HuH-7 (cell line): ENCODE measurements at regions not wholly inside any gene's neighbourhood (a gene's known extent, or its start where the extent isn't known, plus 50 kb on each side); places are given as distances from the start of the nearest gene placed in this dataset.

ENCODE experiments used
- DNase-seq: peaks from one replicate; pipeline ENCODE4 v3.0.0; 2011; ENCODE audit warnings: low spot score

DNA sequence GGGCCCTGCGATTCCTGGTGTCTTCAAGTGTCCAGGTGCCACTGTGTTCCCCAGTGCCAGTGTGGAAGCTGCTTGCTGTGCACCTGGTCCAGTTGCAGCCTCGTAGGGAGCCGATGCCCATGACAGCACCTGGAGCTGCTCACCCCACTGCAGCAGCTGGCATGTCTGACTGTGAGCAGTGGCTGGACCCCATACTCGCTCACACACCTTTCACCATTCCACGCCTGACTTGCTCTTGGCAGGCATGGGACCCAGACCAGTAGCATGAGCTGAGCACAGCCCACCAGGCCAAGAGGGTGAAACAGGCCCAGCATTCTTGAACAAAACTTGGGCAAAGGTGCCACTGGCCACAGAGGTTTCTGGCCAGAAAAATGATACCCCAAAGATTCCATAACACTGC is 124.5 kb upstream of the THY1 start:
- no peak for DNase-seq

DNA sequence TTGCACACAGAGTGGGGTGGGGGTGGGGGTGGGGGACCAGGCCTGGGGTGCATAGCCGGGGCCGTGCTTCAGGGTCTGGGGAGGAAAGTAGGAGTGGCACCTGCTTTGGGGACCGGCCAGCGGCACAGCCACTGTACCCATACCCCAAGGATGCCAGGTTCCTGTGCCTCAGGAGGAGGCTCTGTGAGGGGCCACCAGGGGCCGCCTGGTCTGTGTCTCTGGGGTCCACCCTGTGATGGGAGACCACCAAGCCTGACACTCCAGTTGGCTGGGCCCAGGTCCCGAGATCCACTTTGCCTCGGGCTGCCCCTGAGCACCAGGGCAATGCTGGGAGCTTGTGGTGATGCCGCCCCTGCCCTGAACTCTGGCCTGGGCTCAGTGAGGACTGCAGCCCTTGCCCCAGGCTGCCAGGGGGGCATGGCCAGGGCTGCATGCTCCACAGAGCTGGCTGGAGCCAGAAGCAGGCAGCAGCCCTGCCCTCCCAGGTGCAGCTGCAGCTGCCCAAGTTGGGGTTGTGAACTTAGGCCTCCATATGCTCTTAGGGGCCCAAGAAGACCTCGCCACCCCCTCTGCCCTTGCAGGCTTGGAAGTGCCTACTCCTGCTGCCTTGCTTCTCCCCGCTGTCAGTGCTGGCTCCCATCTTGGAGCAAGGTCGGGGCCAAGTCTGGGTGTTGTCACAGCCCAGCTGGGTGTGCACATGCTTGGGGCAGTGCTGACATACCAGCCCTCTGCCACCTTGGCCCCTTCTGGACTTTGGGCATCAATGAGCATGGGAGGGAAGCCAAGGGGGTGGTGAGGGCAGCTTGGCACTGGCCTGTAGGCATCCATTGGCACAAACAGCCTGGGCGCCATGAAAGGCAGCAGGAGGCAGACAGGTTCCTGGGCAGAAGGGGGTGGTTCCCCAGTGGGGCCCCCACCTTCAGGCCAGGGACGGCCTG is 123.3 kb upstream of the THY1 start:
- DNase-seq = no peak

DNA sequence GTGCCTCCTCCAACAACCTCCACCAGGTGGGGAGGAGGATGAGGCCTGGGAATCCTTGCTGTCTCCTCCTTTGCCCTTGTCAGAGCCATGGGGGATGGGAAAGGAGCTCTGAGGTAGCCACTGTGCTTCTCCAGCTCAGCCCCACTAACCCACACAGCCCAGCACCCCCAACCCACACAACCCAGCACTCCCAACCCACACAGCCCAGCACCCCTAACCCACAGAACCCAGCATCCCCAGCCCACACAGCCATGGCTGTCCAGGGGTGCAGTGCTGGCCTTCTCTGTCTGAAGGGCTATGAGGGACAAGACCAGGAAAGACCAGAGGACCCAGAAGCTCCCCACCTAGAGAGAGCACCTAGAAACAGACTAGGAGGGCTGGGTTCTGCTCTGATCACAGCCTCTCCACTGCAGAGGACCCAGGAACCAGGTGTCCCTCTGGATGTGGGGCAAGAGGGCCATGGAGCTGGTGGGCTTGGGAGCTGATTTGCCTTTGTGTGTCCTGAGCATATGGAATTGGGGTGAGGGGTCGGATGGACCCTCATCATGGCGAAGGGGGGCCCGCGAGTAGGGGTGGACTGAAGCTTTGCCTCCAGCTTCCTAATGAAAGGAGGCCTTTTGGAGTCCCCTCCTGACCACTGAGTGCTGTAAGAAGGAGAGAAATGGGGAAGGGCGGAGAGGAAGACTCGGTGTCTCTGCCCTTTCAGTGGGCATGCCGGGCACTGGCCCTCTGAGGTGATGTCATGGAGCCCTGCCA is 117.6 kb upstream of the THY1 start:
- no peak for DNase-seq

DNA sequence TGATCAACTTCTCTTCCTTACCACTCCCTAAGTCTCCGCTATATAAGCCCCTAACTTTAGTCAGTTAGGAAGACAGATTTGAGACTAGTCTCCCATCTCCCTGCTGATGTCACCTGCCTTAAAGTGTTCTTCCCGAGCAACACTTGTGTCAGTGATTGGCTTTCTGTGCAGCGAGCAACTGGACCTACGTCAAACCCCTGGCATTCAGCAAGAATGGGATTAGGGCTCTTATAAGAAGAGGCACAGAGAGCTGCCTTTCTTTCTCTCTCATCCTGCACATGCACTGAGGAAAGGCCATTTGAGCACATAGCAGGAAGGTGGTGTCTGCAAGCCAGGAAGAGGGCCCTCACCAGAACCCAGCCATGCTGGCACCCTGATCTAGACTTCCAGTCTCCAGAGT is 116.6 kb upstream of the THY1 start:
- DNase-seq = no peak

DNA sequence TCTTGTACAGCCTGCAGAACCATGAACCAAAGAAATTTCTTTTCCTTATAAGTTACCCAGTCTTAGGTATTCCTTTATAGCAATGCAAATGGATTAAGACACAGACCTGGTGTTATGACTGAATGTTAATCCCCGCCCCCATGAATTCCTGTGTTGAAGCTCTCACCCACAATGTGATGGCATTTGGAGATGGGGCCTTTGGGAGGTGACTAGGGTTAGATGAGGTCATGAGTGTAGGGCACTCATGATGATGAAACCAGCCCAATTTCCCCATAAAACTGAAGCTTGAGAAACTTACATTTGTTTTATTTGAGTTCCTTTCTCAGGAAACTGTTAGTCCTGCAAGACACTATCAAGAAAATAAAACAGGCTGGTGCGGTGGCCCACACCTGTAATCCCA is 115.8 kb upstream of the THY1 start:
- DNase-seq = no peak

DNA sequence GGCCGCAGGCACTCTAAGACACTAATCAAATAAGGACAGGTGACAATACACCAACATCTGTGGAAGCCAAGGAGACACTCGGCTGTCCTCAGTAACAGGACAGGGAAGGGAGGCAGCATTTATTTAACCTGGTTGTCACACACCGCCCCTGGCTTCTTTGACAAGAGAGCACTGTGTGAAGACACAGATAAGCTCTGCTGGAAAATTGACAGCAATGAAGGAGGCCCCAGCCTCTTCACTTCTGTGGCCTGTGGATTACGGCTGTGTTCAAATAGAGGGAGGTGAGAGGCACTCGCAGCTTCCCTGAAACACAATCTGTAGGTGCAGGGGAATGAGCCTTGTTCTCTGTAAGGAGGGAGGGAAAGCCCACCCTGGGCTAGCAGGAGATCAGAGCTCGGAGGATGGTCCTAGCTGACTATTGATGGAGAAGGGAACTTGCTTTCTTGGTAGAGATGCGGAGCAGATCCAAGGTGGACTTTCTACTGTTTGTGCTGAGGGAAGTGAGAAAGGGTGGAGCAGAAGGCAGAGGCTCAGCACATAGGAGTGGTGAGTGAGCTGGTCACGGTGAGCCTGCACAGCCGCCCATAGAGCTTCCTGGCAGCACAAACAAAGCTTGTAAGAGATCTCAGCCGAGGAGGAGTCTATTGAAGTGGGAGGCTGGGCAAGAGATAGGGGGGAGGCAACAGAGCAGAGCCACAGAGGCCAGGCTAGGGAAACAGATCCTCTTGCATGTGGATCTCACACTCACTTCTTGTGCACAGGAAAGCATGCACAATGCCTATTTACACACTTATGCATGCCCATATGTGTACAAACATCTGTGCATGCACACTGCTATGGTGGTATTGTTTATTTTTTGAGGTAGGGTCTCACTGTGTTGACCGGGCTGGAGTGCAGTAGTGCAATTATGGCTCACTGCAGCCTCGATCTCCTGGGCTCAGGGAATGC is 114.6 kb upstream of the THY1 start:
- DNase-seq = no peak

DNA sequence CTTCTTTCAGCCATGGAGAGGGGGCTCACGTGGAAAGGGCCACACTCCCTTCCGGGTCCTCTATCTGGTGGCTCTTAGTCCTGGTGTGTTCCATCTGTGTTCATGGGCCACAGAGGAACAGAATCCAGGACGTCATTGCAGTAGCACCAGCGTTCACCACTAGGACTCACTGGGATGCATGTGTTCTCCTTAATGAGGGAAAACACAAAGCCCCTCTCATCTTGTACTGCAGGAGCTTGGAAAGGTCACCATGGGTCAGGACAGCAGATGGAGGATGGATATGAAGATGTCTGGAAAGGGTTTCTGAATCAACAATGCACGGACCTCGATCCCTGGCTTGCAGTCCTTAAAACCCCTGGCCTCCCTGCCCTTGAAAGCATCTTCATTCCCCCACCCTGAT is 113.8 kb upstream of the THY1 start:
- DNase-seq = no peak

DNA sequence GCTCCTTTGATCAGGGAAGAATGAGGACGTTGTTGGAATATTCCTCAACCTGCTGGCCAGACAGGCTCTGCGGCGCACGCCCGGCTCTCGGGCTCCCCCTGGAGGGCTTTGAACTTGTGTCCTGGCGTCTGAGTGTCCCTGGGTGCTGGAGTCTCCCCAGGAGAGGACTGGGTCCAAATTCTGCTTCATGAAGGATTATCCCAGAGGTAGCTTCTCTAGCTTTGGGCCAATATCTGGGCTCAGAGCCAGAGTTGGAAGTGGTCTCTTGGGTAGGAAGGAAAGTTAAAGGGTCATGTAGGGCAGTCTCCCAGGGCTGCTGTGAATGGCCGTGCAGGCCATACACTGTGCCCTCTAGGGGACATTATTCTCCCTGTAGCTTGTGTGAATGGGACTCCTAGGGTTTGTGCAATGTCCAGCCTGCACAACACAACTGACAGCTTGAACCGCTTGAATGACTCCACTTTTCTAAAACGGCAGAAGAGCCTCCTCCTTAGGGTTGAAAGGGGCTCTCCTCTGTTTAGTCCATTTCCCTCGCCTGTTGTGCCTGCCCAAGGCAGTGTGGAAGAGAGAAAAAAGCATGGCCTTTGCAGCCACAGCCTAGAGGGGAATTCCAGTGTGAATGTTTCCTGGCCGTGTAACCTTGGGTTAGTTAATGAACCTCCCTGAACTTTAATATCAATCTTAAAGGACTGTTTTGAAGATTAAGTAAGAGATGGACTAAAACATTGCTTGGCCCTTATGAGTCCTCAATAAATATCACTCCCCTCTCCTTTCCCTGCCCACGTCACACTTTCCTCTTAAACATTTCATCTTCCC is 111.2 kb upstream of the THY1 start:
- peak; percentile 81 for DNase-seq

DNA sequence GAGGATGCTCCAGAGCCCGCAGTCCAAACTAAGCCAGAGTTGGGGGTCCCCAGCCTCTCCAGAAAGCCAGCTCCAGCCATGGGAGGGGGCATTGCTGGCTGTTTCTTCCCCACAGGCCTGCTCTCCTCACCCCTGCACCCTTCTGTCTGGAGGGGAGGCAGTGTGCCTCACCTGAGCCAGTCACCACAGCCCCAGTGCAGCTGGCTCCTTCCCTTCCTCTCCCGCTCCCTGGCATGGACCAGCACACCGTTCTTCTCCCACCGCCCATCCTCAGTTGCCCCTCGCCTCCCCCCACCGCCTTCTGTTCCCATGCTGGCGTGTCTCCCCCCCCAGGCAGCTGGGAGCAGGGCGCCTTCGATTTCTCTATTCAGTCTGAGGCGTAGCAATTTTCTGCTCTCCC is 110.5 kb upstream of the THY1 start:
- no peak for DNase-seq

DNA sequence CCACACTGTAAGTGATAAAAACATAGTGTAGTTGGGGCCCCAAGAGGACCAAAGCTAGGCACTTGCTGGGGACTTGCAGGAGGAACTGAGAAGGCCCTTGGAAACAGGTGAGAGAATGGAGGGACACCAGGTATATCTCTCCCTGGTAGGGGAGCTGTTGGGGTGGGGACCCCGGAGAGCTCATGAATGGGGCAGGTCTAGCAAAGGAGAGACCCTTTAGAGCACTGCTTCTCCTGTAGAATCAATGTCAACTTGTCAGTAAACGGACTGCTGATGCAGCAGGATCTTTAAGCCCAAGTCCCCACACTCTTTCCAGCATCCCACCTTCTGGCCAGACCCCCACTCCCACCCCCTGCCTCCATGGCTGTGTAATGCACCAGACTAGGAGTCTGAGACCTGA is 109.6 kb upstream of the THY1 start:
- no peak for DNase-seq

DNA sequence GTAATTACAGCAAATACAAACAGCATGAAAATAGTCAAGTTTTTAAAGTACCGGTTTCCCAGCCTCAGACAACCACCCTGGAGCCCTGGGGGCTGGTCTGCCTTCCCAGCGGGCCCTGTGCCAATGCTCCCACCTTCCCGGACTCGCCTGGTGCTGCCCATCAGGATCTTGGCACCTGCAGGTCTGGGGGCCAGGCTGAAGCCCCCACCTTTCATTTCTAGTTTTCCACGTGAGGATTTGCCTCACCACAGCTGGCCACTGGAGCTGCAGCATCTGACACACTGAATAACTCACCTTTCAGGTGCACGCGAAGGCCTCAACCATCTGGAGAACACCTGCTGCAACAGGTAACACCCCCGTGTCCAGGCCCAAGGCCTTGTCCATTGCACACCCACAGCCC is 108.7 kb upstream of the THY1 start:
- no peak for DNase-seq

DNA sequence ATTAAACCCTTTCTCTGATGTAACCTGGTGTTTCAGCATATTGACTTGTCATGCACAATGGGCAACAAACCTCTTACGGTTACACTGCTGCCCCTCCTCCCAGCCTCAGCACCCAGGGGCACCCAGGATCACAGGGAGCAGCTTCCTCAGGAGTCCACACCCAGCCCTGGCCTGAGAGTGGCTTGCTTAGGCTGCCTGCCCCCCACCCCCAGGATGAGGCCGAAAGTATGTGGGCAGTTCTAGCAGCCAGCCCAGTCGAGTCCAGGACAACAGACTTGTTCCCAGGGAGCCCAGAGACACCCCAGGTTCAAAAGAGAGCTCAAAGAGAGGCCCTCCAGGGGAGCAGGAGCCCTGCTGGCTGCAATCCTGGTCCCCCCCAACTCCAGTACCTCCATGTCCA is 108.1 kb upstream of the THY1 start:
- DNase-seq = no peak

DNA sequence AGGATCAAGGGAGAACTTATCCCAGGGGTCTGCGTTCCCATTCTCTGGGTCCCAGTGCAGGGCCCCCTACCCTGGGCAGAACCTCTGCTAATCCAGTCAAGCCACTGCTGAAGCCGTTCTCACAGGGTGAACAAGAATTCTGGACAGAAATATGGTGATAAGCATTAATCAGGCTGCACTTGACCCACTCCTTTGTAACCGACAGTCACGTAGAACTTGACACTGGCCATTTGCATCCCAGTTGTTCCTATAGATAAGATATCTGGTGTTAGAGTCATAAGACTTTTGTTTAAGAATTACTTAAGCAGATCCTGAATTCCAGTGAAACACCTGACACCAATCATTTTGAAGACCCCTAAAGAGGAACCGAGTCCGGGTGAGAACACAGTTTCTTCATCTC is 107.5 kb upstream of the THY1 start:
- DNase-seq = no peak

DNA sequence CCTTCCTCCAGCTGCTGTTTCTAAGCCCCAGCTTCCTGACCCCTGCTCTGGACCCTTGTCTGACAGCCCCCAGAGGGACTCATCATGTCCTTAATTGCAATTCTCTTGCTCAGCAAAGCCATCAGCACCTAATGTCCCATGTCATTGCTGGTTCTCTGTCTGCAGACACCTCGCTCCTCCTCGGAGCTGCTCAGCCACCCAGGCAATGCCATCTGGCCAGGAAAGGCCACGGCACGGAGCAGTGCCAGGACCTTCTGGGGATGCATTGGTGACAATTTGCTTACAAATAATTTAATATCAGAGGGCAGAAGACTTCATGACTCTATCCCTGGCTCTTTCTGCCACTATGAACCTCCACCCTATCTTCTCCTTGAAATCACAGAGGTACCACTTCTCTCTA is 107.0 kb upstream of the THY1 start:
- no peak for DNase-seq

DNA sequence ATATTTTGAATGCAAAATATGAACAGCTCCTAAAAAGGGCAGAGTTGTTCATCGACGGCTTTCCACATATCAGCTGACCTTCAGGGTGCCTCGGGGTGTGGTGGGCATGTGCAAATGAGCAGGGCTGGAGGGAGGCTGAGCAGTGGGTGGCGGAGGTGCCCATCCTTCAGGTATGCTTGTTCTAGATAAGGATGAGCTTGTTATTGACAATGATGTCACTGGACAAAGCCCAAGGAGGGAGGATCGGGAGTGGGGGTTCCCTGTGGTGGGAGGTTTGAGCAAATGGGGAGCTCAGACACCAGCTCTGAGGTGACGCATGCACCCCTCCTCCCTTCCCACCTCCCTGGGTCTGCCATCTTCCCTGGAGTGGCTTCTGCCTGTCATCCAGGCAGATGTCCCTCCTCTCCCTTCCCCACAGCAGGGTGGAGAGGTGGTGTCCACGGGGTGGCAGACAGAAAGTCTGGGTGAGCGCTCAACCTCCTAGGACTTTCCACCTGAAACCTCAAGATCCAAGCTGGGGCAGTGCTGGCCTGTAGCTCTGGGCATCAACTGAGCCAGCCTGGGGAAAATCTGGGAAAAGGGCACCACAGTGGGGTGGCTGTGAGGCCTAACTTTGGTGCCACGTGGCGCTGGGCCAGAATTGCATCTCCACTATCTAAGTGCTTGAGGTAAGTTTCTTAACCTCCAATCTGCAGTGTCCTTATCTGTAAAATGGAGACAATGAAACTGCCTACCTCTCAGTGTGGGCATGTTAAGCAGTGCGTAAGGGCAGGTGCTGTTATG is 106.3 kb upstream of the THY1 start:
- DNase-seq = no peak

DNA sequence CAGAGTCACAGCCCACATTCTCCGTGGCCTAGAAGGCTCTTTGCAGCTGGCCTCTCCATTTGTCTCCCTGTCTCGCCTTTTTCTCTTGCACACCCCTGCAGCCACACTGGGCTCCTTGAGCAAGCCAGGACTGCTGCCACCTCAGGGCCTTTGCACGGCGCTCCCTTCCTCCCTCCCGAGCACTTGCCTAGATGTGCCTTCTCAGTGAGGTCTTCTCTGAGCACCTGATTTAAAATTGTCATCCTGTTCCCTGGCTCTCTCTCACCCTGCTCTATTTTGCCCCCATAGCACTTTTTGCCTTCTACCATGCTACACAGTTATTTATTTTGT is 102.9 kb upstream of the THY1 start:
- no peak for DNase-seq

DNA sequence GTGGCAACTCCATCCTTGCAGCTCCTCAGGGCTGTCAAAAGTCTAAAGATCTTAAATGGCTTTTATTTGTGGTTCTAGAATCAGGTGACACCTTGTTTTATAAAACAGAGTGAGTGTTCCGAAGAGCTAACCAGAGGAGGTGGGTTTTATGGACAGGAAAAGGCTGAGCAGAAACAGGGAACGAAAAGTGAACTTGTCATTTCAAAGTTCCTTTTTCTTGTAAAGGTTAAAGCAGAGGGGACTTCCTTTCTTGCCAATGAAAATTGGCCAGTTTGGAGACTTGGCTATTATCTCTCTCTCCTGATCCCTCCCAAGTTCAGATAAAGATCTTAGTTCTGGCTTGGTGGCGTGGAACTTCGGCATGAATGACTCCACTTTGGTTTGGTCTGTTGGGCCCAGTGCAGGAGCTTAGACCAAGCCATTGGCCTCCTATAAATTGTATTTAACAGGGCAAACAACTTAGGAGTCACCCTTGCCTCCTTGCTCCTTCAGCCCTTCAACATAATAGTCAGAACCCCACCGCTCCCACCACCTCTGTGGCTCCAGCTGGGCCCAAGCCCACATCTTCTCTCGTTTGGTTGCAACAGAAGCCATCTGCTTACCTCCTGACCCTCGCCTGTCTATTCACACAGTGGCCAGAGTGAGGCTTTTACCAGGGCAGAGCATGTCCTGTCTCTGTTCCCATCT is 102.4 kb upstream of the THY1 start:
- no peak for DNase-seq

DNA sequence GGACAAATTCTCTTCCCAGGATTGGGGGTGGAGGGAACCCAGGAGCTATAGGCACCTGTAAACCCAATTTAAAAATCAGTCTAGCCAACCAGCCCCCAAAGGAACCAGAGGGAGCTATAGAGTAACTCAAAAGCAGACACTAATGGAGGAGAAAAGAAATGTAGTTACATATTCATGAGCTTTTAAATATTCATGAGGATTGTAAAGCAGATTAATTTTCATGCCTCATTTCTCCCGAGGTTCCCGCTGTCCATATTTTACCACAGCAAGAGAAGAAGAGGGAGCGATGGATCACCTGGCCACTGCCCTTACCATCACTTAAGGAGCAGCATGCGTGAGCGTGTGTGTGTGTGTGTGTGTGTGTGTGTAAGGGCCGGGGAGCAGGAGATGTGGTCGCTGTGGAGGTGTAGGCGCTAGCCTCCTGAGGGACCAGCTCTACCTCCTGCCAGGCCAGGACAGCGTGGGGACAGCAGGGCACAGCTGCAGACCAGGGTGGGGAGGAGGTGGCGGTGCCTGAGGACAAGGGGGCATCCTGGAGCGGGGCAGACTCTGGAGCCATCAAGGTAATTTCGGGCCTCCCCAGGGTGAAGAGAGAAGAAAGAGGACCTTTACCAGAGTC is 100.7 kb upstream of the THY1 start:
- DNase-seq = no peak

DNA sequence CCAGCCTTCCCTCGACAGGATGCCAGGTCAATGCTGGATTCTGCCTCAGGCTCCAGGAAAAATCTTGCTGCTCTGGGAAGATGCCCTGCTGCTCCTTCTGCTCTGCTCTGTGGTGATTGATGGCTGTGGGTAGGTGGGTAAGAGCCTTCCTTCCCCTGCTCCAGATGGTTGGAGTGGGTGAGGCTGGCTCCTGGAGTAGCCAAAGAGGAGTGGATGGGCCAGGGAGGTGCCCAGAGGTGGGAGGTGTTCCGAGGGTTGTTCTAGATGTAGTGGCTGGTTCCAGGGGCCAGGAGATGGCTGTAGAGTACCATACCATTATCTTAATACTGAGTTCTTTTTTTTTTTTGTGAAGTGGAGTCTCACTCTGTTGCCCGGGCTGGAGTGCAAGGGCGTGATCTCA is 99.6 kb upstream of the THY1 start:
- no peak for DNase-seq

DNA sequence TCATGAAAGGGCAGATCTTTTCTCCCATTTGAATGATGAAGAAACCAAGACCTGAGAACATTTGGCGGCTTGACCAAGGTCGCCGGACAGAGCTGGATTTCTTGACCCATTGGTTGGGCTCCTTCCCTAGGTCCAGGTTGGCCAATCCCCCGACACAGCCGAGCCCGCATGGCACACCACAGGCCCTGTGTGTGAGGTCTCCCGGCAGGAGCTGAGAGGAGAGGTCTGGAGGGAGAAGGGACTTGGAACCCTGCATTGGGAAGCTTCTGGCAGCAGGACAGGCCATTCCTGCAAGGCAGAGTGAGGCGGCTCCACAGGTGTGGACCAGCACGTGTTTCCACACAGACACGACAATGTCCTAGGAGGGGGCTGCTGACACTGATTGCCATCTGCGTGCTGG is 98.6 kb upstream of the THY1 start:
- DNase-seq = no peak
